ENCODE measurements at regions not wholly inside any gene's neighbourhood (a gene's known extent, or its start where the extent isn't known, plus 50 kb on each side); places are given as distances from the start of the nearest gene placed in this dataset.

DNA sequence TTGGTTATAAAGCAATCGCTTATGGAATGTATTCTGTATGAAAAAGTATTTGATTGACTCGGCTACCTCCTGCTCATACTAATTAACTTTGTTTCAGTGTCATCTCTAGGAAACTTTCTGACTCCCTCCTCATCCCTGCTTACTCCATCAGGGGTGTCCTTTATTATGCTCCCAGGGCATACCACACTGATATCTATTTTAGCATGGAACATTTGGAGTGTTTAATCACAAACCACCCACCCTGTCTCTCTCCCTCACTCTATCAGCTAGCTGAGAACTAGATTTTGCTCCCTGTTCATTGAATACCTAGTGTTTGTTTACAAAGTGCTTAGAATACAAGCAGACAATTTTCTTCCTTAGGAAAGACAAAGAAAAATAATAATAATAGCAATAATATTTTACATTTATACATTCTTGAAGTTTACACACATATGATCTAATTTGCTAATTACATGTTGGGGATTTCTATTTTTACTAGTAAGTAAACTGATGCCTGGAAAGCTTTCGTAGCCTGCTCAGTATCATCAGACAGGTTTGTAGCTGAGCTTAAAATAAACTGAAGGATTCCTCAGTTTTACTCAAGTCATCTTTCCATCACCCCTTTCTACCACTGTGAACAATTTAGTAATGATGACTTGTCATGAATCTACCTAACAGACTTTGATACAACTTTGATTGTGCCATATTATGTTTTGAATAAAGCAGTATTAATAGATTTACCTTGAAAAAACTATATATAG, 811.4 kb upstream of the HS3ST1 start:
- no peak for DNase-seq (ENCODE audit: extremely low read depth in 1 of 2, low read depth in 1 of 2)

- no peak for DNase-seq (ENCODE audit: extremely low read depth in 1 of 2, low read depth in 1 of 2)
Measured at GRCh38 chr4:12231098-12231497, 802.4 kb upstream of the HS3ST1 start.

- no peak for DNase-seq (ENCODE audit: extremely low read depth in 1 of 2, low read depth in 1 of 2)
Measured at GRCh38 chr4:12221031-12221430, 792.3 kb upstream of the HS3ST1 start.

DNA sequence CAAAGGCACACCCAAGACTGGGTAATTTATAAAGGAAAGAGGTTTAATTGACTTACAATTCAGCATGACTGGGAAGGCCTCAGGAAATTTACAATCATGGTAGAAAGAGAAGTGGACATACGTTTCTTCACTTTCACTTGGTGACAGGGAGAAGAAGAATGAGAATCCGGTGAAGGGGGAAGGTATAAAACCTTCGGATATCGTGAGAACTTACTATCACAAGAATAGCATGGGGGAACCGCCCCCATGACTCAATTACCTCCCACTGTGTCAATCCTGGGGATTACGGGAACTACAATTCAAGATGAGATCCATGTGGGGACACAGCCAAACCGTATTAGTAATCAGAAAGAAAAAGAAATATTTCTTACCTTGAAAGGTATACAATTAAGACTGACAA, 782.9 kb upstream of the HS3ST1 start:
- DNase-seq (ENCODE audit: extremely low read depth in 1 of 2, low read depth in 1 of 2) = no peak

GRCh38 chr4:12207396-12207795, 778.7 kb upstream of the HS3ST1 start:
- no peak for DNase-seq (ENCODE audit: extremely low read depth in 1 of 2, low read depth in 1 of 2)

DNA sequence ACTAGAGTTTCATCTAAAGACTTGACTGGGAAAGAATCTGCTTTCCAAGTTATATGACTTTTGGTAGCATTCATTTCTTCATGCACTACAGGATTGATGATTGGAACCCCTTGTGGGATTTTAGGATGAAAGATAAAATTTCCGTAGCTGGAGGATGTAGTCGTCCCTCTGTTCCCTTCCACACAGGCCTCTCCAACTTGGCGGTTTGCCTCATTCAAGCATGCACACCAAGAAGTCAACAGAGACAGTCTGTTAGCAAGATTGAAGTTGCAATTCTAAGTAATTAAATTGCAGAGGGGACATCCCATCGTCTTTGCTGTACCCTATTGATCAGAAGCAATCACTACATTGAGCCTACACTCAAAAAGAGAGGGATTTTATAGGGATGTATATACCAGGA, 777.4 kb upstream of the HS3ST1 start:
- DNase-seq (ENCODE audit: extremely low read depth in 1 of 2, low read depth in 1 of 2) = no peak

DNA sequence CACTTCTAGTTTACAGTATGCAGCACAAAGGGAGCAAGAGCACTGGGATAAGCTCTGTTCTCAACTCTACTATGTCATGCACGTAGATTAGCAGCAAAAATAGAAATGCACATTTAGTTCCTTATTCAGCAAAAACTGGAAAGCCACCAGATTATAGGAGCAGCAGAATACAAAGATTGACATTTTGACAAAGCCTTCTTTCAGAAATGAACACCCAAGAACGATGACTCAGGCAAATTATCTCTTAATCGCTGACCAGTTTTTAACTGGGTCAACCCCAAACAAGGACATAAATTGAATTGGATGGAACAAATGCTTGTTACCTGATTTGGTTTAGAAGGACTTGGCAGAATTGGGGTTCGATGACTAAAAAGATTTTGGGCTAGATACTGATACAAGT, 775.3 kb upstream of the HS3ST1 start:
- DNase-seq (ENCODE audit: extremely low read depth in 1 of 2, low read depth in 1 of 2) = no peak

- no peak for DNase-seq (ENCODE audit: extremely low read depth in 1 of 2, low read depth in 1 of 2)
Measured at GRCh38 chr4:12200226-12200625, 771.5 kb upstream of the HS3ST1 start.

- no peak for DNase-seq (ENCODE audit: extremely low read depth in 1 of 2, low read depth in 1 of 2)
Measured at GRCh38 chr4:12186526-12186925, 757.8 kb upstream of the HS3ST1 start.

GRCh38 chr4:12178614-12179610, 750.2 kb upstream of the HS3ST1 start:
- no peak for DNase-seq (ENCODE audit: extremely low read depth in 1 of 2, low read depth in 1 of 2)

GRCh38 chr4:12177416-12177815, 748.7 kb upstream of the HS3ST1 start:
- DNase-seq (ENCODE audit: extremely low read depth in 1 of 2, low read depth in 1 of 2) = no peak

GRCh38 chr4:12173496-12173895, 744.8 kb upstream of the HS3ST1 start:
- no peak for DNase-seq (ENCODE audit: extremely low read depth in 1 of 2, low read depth in 1 of 2)

DNA sequence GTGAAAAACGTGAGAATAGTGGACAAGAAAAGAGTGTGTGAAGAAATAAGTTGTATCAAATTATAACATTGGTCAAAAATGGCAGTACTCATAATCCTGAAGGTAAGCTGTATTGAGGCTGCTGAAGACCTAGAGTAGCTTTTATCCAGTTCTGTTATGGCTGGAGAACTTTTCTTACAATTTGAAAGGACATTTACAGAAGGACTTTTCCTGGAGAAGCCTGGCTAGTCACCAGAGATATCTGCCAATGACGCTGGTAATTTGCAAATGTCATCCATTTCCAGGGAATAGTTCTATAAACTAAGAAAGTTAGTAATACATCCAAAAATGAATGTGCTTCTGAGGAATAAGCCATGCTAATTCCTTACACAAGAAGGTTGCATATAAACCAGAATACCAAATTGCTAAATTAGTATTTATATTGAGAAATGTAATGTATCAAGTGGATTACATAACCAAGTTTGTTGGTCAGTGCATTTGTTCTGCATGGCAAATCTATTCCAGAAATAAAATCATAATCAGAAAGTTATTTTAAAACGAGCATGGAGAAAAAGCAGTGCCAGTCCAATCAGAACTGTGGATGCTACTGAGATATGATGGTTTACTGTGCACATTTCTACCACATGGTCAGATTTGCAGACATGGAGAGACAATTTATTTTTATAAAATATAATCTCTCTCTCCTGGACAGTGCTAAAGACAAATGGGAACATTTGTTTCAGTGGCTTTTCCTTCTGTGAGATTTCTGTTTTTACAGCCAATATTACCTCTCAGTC, 743.7 kb upstream of the HS3ST1 start:
- no peak for DNase-seq (ENCODE audit: extremely low read depth in 1 of 2, low read depth in 1 of 2)

DNA sequence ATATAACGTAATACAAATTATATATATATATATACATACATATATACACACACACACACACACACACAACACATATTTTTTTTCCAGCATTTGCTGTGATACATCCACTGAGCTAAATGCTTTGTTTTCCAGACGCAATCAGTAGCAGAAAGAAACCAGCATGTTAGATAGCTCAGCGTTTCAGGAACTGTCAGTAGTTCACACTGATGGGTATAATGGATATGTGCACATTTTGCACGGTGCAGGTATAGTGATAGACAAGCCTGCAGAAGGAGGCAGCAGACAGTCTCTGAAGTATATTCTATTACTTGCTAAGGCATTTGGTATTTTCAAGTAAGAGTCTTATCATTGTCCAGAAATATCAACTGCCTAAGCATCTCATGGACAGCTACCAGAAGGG, 741.6 kb upstream of the HS3ST1 start:
- no peak for DNase-seq (ENCODE audit: extremely low read depth in 1 of 2, low read depth in 1 of 2)

GRCh38 chr4:12165616-12166015, 736.9 kb upstream of the HS3ST1 start:
- DNase-seq (ENCODE audit: extremely low read depth in 1 of 2, low read depth in 1 of 2) = no peak

GRCh38 chr4:12146339-12146738, 717.6 kb upstream of the HS3ST1 start:
- DNase-seq (ENCODE audit: extremely low read depth in 1 of 2, low read depth in 1 of 2) = no peak

DNA sequence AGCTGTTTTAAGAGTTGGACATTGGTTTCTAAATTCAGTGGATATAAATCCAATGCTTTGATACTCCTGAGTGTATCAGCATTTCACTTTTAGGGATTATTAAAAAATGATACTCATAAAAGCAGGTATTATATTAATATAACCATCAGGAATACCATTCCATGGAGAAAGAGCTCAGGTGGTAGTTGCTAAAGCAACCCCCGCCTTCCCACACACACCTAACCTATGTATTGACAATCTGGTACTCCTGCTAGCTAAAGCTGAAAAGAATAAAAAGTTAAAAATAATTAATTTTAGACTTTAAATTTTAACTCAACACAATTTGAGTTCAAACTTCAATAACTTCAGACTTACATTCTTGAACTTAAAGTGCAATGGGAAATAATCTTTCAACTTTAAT, 717.1 kb upstream of the HS3ST1 start:
- no peak for DNase-seq (ENCODE audit: extremely low read depth in 1 of 2, low read depth in 1 of 2)

DNA sequence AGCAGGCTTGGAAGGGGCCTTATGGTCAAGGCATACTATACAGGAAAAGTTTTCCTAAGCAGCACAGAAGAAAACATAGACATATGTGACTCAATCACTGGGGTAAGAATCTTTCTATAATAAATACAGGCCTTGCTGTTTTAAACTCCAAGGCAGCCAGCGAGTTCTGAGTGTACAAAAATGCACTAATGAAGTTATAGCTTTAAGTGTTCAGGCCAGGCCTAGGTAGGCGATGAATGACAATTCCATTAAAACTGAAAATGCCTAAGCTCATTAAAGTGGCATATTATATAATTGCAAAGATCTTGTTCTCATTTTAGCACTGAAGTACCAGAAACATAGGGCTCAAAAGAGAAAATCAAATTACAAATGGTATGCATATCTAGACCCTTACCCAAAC, 716.4 kb upstream of the HS3ST1 start:
- no peak for DNase-seq (ENCODE audit: extremely low read depth in 1 of 2, low read depth in 1 of 2)

GRCh38 chr4:12144051-12144450, 715.4 kb upstream of the HS3ST1 start:
- DNase-seq (ENCODE audit: extremely low read depth in 1 of 2, low read depth in 1 of 2) = no peak

DNA sequence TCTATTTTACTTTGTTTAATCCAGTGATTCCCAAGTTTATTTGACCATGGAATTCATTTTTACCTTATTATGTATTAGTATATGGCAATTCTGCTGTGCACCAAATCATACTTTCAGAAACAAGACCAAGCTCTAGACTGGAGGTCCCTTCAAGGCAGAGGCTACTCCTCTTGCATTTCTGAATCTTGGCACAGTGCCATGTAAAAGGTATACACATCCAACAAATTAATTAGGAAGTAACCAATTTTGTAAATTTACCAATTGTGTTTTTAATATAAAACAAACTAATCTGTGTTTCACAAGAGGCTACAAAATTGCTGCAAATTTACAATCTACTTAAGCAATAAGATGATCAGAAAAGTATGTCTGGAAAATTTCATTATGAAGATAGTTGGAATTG, 712.2 kb upstream of the HS3ST1 start:
- no peak for DNase-seq (ENCODE audit: extremely low read depth in 1 of 2, low read depth in 1 of 2)

GRCh38 chr4:12139296-12139695, 710.6 kb upstream of the HS3ST1 start:
- no peak for DNase-seq (ENCODE audit: extremely low read depth in 1 of 2, low read depth in 1 of 2)
